GM21526 (cell line): ENCODE measurements at regions not wholly inside any gene's neighbourhood (a gene's known extent, or its start where the extent isn't known, plus 50 kb on each side); places are given as distances from the start of the nearest gene placed in this dataset.
A peak's percentile ranks its signal among the peaks of the same experiment; 100 is the strongest.

ENCODE experiments used
- ATAC-seq: cut with Tn5 transposase; IDR thresholded peaks from one replicate; pipeline ENCODE4 v1.9.1; 2021; ENCODE audit warnings: moderate library complexity; ENCODE audit not compliant: unreplicated experiment, low FRiP score

- no peak for ATAC-seq
Observed at GRCh38 chr3:102599819-102600576, 165.2 kb downstream of the ZPLD1 start.

- ATAC-seq = no peak
Observed at GRCh38 chr3:102605153-102605552, 170.3 kb downstream of the ZPLD1 start.

DNA sequence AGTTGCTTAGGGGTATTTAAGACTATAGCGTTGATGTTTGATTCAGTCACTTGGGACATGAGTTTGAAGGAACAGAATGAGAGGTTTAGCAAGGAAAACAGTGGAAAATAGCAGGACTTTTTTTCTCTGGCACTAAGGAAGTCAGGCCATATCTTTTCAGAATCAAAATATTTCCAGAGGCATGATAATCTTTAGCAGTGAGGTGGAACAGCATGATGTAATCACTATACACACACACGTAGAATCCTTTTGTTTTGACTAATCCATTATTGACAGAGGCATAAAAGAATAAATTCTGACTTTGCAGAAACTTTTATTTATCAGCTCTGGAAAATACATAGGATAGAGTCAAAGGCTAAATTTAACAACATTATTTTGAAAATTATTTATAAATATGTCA lies 174.1 kb downstream of the ZPLD1 start:
- no peak for ATAC-seq

GRCh38 chr3:102614021-102614569 lies 179.3 kb downstream of the ZPLD1 start:
- ATAC-seq = no peak

GRCh38 chr3:102614585-102614984 lies 179.8 kb downstream of the ZPLD1 start:
- no peak for ATAC-seq

DNA sequence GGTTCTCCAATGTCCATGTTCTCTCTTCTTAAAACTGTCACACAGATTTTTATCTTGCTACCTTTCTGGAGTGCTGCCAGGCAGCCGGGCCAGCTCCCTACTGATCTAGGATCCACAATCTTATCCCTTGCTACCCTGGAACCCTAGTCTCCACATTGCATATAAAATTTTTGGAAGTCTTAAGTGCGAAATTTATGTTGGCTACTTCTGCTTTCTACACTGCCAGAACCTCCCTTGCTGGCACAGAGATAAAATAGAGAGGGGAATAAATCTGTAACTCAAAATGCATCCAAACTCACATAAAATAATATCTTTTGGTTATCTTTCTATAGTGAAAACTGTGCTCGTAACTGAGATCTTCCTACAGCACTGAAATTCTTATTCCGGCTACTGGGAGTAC lies 182.6 kb downstream of the ZPLD1 start:
- no peak for ATAC-seq

GRCh38 chr3:102619361-102619760 lies 184.5 kb downstream of the ZPLD1 start:
- ATAC-seq = no peak

DNA sequence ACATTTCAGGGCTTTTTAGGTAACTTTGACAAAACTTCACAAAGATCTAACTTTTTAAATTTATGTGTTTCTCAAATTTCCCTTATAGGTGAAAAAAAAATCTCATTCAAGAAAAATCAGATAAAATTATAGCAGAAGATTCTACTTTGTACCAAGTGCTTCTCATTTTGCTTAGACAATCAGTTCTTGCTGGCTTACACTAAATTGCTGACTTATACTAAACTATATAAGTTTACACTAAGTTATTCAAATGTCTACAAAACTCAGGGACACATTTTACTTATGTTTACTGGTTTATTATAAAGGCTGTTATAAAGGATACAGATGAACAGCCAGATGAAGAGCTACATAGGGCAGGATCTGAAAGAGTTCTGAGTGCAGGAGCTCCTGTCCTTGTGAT lies 195.1 kb downstream of the ZPLD1 start:
- ATAC-seq = no peak

DNA sequence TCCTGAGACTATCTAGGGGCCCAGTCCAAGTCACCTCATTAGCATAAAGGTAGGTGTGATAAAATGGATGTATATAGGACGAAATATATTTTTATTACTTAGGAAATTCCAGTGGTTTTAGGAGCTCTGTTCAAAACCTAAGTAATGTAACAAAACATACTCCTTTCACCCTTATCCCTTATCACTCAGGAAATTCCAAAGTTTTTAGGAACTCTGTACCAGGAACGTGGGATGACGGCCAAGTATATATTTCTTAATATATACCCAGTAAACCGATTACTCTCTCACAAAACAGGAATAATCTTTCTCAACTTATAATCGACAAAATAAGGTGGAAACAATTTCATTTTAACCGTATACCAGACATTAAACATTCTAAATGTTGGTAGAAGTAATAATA lies 195.7 kb downstream of the ZPLD1 start:
- no peak for ATAC-seq

DNA sequence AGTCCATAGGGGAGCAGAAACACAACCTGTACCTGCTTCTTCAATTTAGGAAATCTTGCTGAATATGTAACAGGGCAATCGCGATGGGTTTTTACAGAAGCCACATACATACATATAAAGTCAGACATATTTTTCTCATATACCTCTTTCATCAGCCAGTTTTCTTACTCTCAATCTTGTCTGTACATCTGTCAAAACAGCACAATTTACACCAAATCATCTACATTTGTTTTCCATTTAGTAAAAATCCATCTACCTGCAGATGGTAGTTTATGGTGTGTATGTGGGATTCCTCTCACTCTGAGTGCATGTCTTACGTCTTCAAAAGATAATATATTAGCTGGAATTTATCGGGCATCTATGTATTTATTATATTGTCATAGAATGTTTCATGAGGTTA lies 208.7 kb downstream of the ZPLD1 start:
- ATAC-seq = no peak

- ATAC-seq = no peak
Observed at GRCh38 chr3:102646557-102646956, 211.7 kb downstream of the ZPLD1 start.

GRCh38 chr3:102660653-102661052 lies 225.8 kb downstream of the ZPLD1 start:
- ATAC-seq = no peak

DNA sequence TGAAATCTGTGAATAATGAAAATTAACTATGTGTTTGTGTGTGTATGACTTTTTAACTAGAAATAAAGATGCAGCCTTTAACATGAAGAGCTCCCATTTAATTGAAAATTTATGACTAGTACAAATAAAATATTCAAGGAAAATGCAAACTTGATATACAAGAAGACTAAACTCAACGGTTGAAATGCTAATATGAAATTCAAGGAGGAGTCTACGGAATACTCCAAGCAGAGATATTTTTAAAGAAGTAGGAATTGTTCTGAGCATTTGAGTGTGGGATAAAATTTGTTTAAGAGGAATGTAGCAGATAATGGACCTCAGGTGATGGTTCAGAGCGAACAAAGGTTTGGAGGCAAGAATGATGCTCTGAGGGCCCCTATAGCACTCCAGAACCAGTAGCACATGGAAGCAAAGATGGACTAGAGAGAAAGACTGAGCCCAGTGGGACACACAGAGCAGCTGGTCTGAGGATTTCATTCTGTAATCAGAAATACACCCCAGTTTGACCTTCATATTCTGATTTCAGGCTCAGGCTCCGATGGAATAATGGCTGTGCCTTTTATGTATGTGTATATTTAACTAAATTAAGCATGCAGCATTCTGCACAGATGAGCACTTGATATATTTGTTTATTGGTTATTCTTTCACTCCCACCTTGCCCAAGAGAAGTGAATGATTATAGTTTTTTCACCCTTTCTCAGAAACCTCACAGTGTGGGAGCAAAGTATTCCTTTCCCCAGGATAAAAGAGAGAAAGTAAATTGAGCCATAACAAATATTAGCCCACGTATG lies 227.1 kb downstream of the ZPLD1 start:
- no peak for ATAC-seq

- ATAC-seq = no peak
Observed at GRCh38 chr3:102662498-102662772, 227.6 kb downstream of the ZPLD1 start.

GRCh38 chr3:102664126-102664525 lies 229.3 kb downstream of the ZPLD1 start:
- ATAC-seq = no peak

- no peak for ATAC-seq
Observed at GRCh38 chr3:102665183-102665582, 230.4 kb downstream of the ZPLD1 start.

GRCh38 chr3:102668247-102668646 lies 233.4 kb downstream of the ZPLD1 start:
- ATAC-seq = no peak

DNA sequence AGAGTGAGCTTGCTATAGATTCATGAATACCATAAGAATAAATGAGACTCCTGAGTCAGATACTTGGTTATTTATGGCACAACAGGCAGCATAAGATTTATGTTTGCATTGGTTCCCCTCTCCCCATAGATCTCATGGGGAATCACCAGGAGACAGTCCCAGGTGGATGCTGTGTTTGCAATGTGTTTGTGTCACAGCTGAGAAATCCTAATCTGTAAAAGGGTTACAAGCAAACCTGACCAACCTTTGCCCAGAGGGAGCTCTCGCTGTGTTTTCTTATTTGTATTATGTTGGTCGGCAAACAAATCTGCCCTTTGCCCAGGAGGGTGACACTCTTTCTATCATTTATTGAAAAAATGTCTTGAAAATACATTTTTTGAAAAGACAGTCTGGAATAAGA lies 236.2 kb downstream of the ZPLD1 start:
- ATAC-seq = no peak

DNA sequence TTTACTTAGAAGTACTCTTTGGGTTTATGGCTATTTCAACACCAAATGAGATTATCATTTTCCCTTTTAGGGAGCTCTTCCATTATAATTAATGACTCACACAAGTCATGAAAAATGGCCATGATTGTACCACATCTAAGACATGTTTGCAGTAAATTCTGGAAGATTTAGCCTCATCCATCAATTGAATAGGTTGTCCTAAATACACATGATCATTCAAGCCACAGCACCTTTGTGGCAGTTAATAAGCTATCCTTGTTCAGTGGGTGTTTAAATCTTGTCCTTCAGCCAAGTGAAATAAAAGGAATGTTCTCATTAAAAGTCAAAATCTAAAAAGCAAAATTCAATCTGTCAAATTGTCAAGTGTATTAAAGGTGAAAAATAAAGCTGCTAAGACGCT lies 237.5 kb downstream of the ZPLD1 start:
- ATAC-seq = no peak

DNA sequence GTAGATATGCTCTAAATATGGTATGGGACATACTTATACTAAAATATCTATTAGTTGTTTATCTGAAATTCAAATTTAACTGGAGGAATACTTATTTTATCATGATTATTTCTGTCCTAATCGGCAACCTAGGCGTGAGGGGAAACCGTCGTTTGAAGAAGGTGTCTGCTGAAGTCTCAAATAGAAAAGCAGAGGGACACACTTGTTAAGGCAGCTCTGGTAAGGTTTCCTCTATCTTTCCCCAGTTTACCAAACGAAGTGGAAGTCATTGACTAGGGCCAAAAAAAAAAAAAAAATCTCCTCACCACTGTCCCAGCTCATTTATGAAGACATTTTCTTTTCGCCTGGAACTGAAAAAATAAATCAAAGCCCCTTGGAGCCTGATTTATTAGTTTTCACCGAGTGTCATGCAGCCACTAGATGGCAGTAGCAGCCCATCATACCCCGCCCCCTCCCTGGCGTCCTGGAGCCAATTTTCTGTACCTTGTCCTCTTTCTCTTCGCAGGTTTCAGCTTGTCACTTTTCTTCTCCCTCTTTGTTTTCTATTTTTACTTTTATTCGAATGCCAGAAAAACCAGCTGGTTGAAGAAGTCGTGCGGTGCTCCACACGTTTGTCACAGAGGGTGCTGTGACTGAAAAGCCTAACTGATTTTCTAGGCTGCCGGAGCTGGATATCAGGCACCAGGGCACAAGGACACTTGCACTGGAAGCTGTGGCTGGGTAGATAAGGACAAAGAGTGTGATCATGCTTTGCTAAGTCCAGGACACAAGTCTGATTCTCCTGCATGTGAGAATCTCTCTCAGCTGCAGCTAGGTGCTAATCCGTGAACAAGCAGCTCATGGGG lies 238.7 kb downstream of the ZPLD1 start:
- peak; percentile 86 for ATAC-seq

DNA sequence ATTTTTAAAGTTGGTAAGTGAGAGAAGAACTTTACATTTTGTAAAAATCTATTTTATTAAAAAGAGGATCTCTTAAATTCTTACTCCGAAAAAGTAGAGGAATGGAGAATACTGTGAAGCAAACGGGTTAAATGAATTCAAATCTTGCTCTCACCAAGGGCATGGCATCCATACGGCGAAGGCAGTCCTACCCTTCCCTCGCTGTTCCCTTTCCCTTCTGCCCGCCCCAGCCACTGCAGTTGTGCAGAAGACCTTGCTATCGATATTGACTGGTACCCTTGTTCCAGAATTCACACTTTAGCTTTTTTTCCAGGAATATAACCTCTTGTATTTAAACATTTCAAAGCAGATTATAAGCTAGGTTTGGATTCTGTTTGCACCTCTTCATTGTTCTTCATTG lies 239.5 kb downstream of the ZPLD1 start:
- no peak for ATAC-seq
